ENCODE measurements at regions not wholly inside any gene's neighbourhood (a gene's known extent, or its start where the extent isn't known, plus 50 kb on each side); places are given as distances from the start of the nearest gene placed in this dataset.
"Not testable (repeated sequence)": the region's sequence is repeated elsewhere in the genome, so short reads cannot be mapped to it uniquely, and the experiment has no call there.

DNA sequence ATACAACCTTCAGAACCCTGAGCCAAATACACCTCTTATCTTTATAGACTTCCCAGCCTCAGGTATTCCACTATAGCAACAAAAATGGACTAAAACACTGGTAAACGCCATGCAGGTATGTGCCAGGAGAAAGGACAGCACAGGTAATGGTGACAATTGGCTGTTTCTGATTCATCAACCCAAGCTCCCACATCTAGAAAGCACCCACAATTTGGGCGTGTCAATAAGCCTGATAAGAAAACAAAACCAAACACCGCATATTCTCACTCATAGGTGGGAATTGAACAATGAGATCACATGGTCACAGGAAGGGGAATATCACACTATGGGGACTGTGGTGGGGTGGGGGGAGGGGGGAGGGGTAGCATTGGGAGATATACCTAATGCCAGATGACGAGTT, 348.5 kb downstream of the GADD45G start:
- H3K4me2 ChIP-seq (ENCODE audit: low read length); H2BK5ac ChIP-seq (ENCODE audit: low read depth, low read length, poor library complexity); H4K12ac ChIP-seq (ENCODE audit: low read depth, low read length); H2BK120ac ChIP-seq (ENCODE audit: insufficient read depth, low read length, poor library complexity); H3K9me3 ChIP-seq (ENCODE audit: insufficient read depth, low read depth, low read length); H3K79me2 ChIP-seq (ENCODE audit: control insufficient read depth, insufficient read depth, low read length, poor library complexity); H3K27ac ChIP-seq (ENCODE audit: low read depth, low read length); H4K91ac ChIP-seq (ENCODE audit: low read depth, low read length); H3K4me3 ChIP-seq (ENCODE audit: low read depth, low read length); H4K8ac ChIP-seq (ENCODE audit: low read depth, low read length); H2AFZ ChIP-seq (ENCODE audit: insufficient read depth, low read length, poor library complexity); DNase-seq; H2AK5ac ChIP-seq (ENCODE audit: low read length); H3K14ac ChIP-seq (ENCODE audit: low read length); H3K23ac ChIP-seq (ENCODE audit: low read length); H3K36me3 ChIP-seq (ENCODE audit: control insufficient read depth in 1 of 2, insufficient read depth in 2 of 2, low read length in 2 of 2); H3K4ac ChIP-seq (ENCODE audit: low read depth, low read length); H3K27me3 ChIP-seq (ENCODE audit: insufficient read depth, low read length); H3K4me1 ChIP-seq (ENCODE audit: control insufficient read depth in 1 of 2, insufficient read depth in 2 of 2, low read length in 2 of 2); H3K18ac ChIP-seq (ENCODE audit: low read length); H2BK12ac ChIP-seq (ENCODE audit: low read length); H3K9ac ChIP-seq (ENCODE audit: low read length); H3K79me1 ChIP-seq (ENCODE audit: low read length): not testable (repeated sequence)
- no CpG with 5 or more reads among the region's 4 CpGs for WGBS (ENCODE audit: extremely low coverage, insufficient coverage, insufficient read length)

DNA sequence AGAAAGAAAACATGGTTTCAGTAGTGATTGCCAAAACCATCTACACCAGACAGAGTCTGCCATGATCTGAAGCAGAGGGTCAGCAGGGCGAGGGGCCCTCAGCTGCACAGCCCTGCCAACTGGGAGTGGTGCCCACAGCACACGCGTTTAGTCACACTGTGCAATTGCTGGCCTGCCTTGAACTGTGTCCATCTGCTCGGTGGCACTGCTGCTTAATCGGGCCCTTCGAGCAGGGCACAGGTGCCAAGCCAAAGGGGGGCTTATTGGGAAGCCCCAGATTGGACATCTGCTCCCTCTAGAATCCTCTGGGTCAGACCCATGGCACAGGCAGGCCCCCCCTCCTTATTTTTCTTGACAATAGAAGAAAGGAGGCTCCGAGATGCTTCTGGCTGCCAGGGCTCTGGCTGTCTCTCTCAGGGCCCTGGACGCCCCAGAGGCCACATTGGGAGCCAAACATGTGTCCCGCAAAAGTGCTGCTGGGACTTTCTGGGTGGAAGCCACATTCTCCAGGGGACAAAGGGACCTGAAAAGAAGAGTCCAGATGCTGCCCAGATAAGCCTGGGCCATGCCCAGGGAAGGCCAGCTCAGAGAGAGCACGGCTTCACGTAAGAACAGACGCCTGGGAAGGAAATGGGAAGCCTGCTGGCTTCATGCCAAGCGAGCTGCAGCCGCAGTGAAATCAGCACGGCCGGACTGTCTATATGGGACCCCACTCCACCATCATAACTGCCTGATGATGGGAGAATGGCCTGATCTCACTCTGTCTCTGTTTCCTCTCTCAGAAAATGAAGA, 349.2 kb downstream of the GADD45G start:
- H3K27me3 ChIP-seq (ENCODE audit: insufficient read depth, low read length) = no peaks in the 10 kb centered on the region
- no peaks in the 10 kb centered on the region for H3K4me1 ChIP-seq (ENCODE audit: control insufficient read depth in 1 of 2, insufficient read depth in 2 of 2, low read length in 2 of 2)
- no peaks in the 10 kb centered on the region for H3K36me3 ChIP-seq (ENCODE audit: control insufficient read depth in 1 of 2, insufficient read depth in 2 of 2, low read length in 2 of 2)
- no peak overlapping the region for H4K8ac ChIP-seq (ENCODE audit: low read depth, low read length)
- H3K27ac ChIP-seq (ENCODE audit: low read depth, low read length) = no peak overlapping the region
- no peak overlapping the region for H2BK5ac ChIP-seq (ENCODE audit: low read depth, low read length, poor library complexity)
- no peak overlapping the region for H3K4me3 ChIP-seq (ENCODE audit: low read depth, low read length)
- H2BK12ac ChIP-seq (ENCODE audit: low read length) = no peak overlapping the region
- no peak overlapping the region for H3K23ac ChIP-seq (ENCODE audit: low read length)
- no peak overlapping the region for H3K4me2 ChIP-seq (ENCODE audit: low read length)
- H2BK120ac ChIP-seq (ENCODE audit: insufficient read depth, low read length, poor library complexity) = no peak overlapping the region
- no peak overlapping the region for H3K4ac ChIP-seq (ENCODE audit: low read depth, low read length)
- H3K9ac ChIP-seq (ENCODE audit: low read length) = no peak overlapping the region
- no peaks in the 10 kb centered on the region for H3K79me2 ChIP-seq (ENCODE audit: control insufficient read depth, insufficient read depth, low read length, poor library complexity)
- WGBS (ENCODE audit: extremely low coverage, insufficient coverage, insufficient read length) = no CpG with 5 or more reads among the region's 16 CpGs
- H2AFZ ChIP-seq (ENCODE audit: insufficient read depth, low read length, poor library complexity) = no peak overlapping the region
- no peaks in the 10 kb centered on the region for H3K79me1 ChIP-seq (ENCODE audit: low read length)
- no peak overlapping the region for H4K91ac ChIP-seq (ENCODE audit: low read depth, low read length)
- no peak overlapping the region for H4K12ac ChIP-seq (ENCODE audit: low read depth, low read length)
- H3K14ac ChIP-seq (ENCODE audit: low read length) = no peak overlapping the region
- DNase-seq = no peak
- H3K9me3 ChIP-seq (ENCODE audit: insufficient read depth, low read depth, low read length) = no peaks in the 10 kb centered on the region
- H3K18ac ChIP-seq (ENCODE audit: low read length) = no peak overlapping the region
- H2AK5ac ChIP-seq (ENCODE audit: low read length) = no peak overlapping the region

DNA sequence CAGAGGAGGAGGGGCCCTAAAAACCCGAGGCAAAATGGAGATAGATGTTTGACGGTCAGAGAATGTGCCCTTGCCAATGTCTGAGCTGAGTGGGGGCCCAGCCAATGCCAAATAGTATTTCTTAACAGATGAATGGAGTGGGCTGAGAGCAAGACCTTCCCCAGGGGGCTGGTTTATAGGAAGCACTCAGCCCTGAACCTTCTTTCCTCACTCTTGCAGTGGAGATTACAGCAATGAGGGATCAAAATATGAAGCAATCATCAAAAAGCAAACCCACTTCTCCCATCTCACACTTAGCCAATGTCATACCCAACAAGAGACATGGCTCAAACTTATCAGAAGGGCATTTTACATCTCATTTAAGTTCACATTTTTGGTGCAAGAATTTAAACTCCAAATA, 350.3 kb downstream of the GADD45G start:
- DNase-seq = no peak
- Histone ChIP-seq H3K4me2 (ENCODE audit: low read length) (no peak overlapping the region), H3K4me1 (ENCODE audit: control insufficient read depth in 1 of 2, insufficient read depth in 2 of 2, low read length in 2 of 2) (no peaks in the 10 kb centered on the region), H3K79me1 (ENCODE audit: low read length) (no peaks in the 10 kb centered on the region), H3K27me3 (ENCODE audit: insufficient read depth, low read length) (no peaks in the 10 kb centered on the region), H4K91ac (ENCODE audit: low read depth, low read length) (no peak overlapping the region), H2BK120ac (ENCODE audit: insufficient read depth, low read length, poor library complexity) (no peak overlapping the region), H2BK5ac (ENCODE audit: low read depth, low read length, poor library complexity) (no peak overlapping the region), H4K8ac (ENCODE audit: low read depth, low read length) (no peak overlapping the region), H2AFZ (ENCODE audit: insufficient read depth, low read length, poor library complexity) (no peak overlapping the region), H3K4ac (ENCODE audit: low read depth, low read length) (no peak overlapping the region), H3K36me3 (ENCODE audit: control insufficient read depth in 1 of 2, insufficient read depth in 2 of 2, low read length in 2 of 2) (no peaks in the 10 kb centered on the region), H4K12ac (ENCODE audit: low read depth, low read length) (no peak overlapping the region), H3K9ac (ENCODE audit: low read length) (no peak overlapping the region), H2BK12ac (ENCODE audit: low read length) (no peak overlapping the region), H2AK5ac (ENCODE audit: low read length) (no peak overlapping the region), H3K9me3 (ENCODE audit: insufficient read depth, low read depth, low read length) (no peaks in the 10 kb centered on the region), H3K23ac (ENCODE audit: low read length) (no peak overlapping the region), H3K4me3 (ENCODE audit: low read depth, low read length) (no peak overlapping the region), H3K79me2 (ENCODE audit: control insufficient read depth, insufficient read depth, low read length, poor library complexity) (no peaks in the 10 kb centered on the region), H3K14ac (ENCODE audit: low read length) (no peak overlapping the region), H3K27ac (ENCODE audit: low read depth, low read length) (no peak overlapping the region), H3K18ac (ENCODE audit: low read length) (no peak overlapping the region)
- no CpG with 5 or more reads among the region's 2 CpGs for WGBS (ENCODE audit: extremely low coverage, insufficient coverage, insufficient read length)

DNA sequence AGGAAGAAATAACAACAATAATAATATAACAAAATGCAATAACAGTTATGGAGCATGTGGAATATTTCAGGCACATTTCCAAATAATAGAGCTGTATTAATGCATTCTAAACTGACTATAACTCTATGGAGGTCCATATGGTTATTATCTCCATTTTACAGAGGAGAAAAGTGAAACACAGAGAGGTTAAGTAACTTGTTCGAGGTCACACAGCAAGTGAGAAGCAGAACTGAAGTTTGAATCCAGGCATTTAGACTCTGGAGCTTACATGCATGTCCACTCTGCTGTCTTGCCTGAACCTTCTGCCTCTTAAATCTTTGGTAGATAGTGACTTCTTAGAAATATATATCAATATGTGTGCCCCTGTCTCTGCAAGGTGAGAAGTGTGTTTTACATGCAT, 350.8 kb downstream of the GADD45G start:
- no peak overlapping the region for H4K91ac ChIP-seq (ENCODE audit: low read depth, low read length)
- no peak overlapping the region for H3K14ac ChIP-seq (ENCODE audit: low read length)
- H3K4me2 ChIP-seq (ENCODE audit: low read length) = no peak overlapping the region
- DNase-seq = no peak
- H3K4me1 ChIP-seq (ENCODE audit: control insufficient read depth in 1 of 2, insufficient read depth in 2 of 2, low read length in 2 of 2) = no peaks in the 10 kb centered on the region
- no CpG with 5 or more reads among the region's 1 CpG for WGBS (ENCODE audit: extremely low coverage, insufficient coverage, insufficient read length)
- no peak overlapping the region for H4K8ac ChIP-seq (ENCODE audit: low read depth, low read length)
- no peak overlapping the region for H4K12ac ChIP-seq (ENCODE audit: low read depth, low read length)
- H3K79me1 ChIP-seq (ENCODE audit: low read length) = no peaks in the 10 kb centered on the region
- no peak overlapping the region for H2AFZ ChIP-seq (ENCODE audit: insufficient read depth, low read length, poor library complexity)
- no peaks in the 10 kb centered on the region for H3K79me2 ChIP-seq (ENCODE audit: control insufficient read depth, insufficient read depth, low read length, poor library complexity)
- no peak overlapping the region for H3K9ac ChIP-seq (ENCODE audit: low read length)
- H3K4ac ChIP-seq (ENCODE audit: low read depth, low read length) = no peak overlapping the region
- H2BK12ac ChIP-seq (ENCODE audit: low read length) = no peak overlapping the region
- no peak overlapping the region for H2AK5ac ChIP-seq (ENCODE audit: low read length)
- no peaks in the 10 kb centered on the region for H3K36me3 ChIP-seq (ENCODE audit: control insufficient read depth in 1 of 2, insufficient read depth in 2 of 2, low read length in 2 of 2)
- H3K4me3 ChIP-seq (ENCODE audit: low read depth, low read length) = no peak overlapping the region
- H2BK5ac ChIP-seq (ENCODE audit: low read depth, low read length, poor library complexity) = no peak overlapping the region
- no peak overlapping the region for H3K23ac ChIP-seq (ENCODE audit: low read length)
- no peak overlapping the region for H2BK120ac ChIP-seq (ENCODE audit: insufficient read depth, low read length, poor library complexity)
- no peak overlapping the region for H3K27ac ChIP-seq (ENCODE audit: low read depth, low read length)
- H3K9me3 ChIP-seq (ENCODE audit: insufficient read depth, low read depth, low read length) = no peaks in the 10 kb centered on the region
- no peaks in the 10 kb centered on the region for H3K27me3 ChIP-seq (ENCODE audit: insufficient read depth, low read length)
- no peak overlapping the region for H3K18ac ChIP-seq (ENCODE audit: low read length)
